K562 (cell line): ENCODE measurements at regions not wholly inside any gene's neighbourhood (a gene's known extent, or its start where the extent isn't known, plus 50 kb on each side); places are given as distances from the start of the nearest gene placed in this dataset.

ENCODE experiments used
- ATAC-seq: fragments of 200-7000 bp; cut with Tn5 transposase; 3 replicates; pipeline ENCODE4 v1.9.1; 2020; ENCODE audit warnings: moderate library complexity
- BruUV-seq: library from RNA; stranded (reverse); fragments of 400-500 nt; replicated peaks from 2 replicates; lab custom pipeline; 2021; lab: Mats Ljungman, UMichigan
- CTCF ChIA-PET: fragments of 300-600 bp; formaldehyde crosslinking; extraction: SDS; loops from one replicate; lab custom pipeline; 2021; ENCODE audit warnings: low intra/inter-chr PET ratio; lab: Yijun Ruan, JAX
- POLR2A ChIA-PET: fragments of 300-600, 350-650 bp; sonication (Branson Sonifier 250); formaldehyde crosslinking; extraction: SDS; loops from one replicate; lab custom pipeline; 2021; ENCODE audit warnings: antibody characterized with exemption, inconsistent platforms; lab: Yijun Ruan, JAX
- DNase-seq, 4 experiments: peaks; one replicate each; pipeline versions ENCODE4 v3.0.0 to v3.0.0-alpha.2; 2011 to 2018; ENCODE audit warnings: low spot score in 3 of 4, mixed read lengths in 3 of 4; ENCODE audit errors: extremely low read depth in 1 of 4
- FAIRE-seq: peaks from 2 replicates; lab custom pipeline; 2011; peaks lifted over from hg19 to GRCh38; lab: Jason Lieb, UNC
- H2AFZ ChIP-seq: 2 replicates; pipeline ENCODE4 v1.6.0; 2011; ENCODE audit warnings: low read depth, low read length, control low read depth, inconsistent platforms
- H3K27ac ChIP-seq: fragments of 200-600 bp; 3 replicates; pipeline ENCODE4 v1.8.0; 2011; ENCODE audit warnings: low read depth, mild to moderate bottlenecking, control low read depth, inconsistent platforms, low read length, moderate library complexity, mixed read lengths; ENCODE audit errors: extremely low read depth
- H3K27me3 ChIP-seq, 2 experiments: fragments of 300-600 bp in 1 of 2; 2 replicates in 1 of 2; 3 replicates in 1 of 2; pipeline versions ENCODE4 v1.6.0 to v1.8.0; 2011; ENCODE audit warnings: inconsistent platforms in 2 of 2, low read length in 2 of 2, mild to moderate bottlenecking in 1 of 2, mixed read lengths in 1 of 2, moderate library complexity in 1 of 2; ENCODE audit not compliant: control insufficient read depth in 2 of 2, insufficient read depth in 2 of 2
- H3K36me3 ChIP-seq: fragments of 300-600 bp; 3 replicates; pipeline ENCODE4 v1.8.0; 2011; ENCODE audit warnings: mild to moderate bottlenecking, low read length, inconsistent platforms; ENCODE audit not compliant: control insufficient read depth, insufficient read depth
- H3K4me1 ChIP-seq, 2 experiments: fragments of 200-600 bp in 1 of 2; replicated peaks in 1 of 2; 2 replicates in 1 of 2; 3 replicates in 1 of 2; pipeline versions ENCODE4 v1.5.1 to v1.8.0; 2011; ENCODE audit warnings: inconsistent platforms in 2 of 2, low read length in 2 of 2, mild to moderate bottlenecking in 1 of 2, mixed read lengths in 1 of 2, moderate library complexity in 1 of 2; ENCODE audit not compliant: control insufficient read depth in 2 of 2, insufficient read depth in 2 of 2
- H3K4me2 ChIP-seq: 2 replicates; pipeline ENCODE4 v1.6.1; 2011; ENCODE audit warnings: low read length, control low read depth, inconsistent platforms, mixed read lengths; ENCODE audit not compliant: insufficient read depth
- H3K4me3 ChIP-seq: fragments of 200-600 bp; sonication (generic), shearing (Covaris generic); 2 replicates; pipeline ENCODE4 v1.5.1; 2016; ENCODE audit warnings: control low read depth, inconsistent platforms
- H3K79me2 ChIP-seq: fragments of 200-600 bp; 3 replicates; pipeline ENCODE4 v1.8.0; 2011; ENCODE audit warnings: low read length, inconsistent platforms; ENCODE audit not compliant: control insufficient read depth, insufficient read depth
- H3K9ac ChIP-seq, 2 experiments: 2 replicates each; pipeline versions ENCODE4 v1.6.0 to v1.6.1; 2011; ENCODE audit warnings: low read depth in 2 of 2, low read length in 2 of 2, control low read depth in 1 of 2, inconsistent platforms in 1 of 2, mild to moderate bottlenecking in 1 of 2, mixed read lengths in 1 of 2; ENCODE audit not compliant: insufficient read depth in 1 of 2
- H3K9me1 ChIP-seq: one replicate; pipeline ENCODE4 v1.6.0; 2011; ENCODE audit warnings: inconsistent platforms, mild to moderate bottlenecking, low read length, moderate library complexity; ENCODE audit not compliant: control insufficient read depth, insufficient read depth
- H3K9me3 ChIP-seq: replicated peaks from 2 replicates; pipeline ENCODE4 v1.5.1; 2011; ENCODE audit warnings: low read depth, low read length, inconsistent platforms; ENCODE audit not compliant: control insufficient read depth, insufficient read depth
- H4K20me1 ChIP-seq: replicated peaks from 2 replicates; pipeline ENCODE4 v1.6.1; 2011; ENCODE audit warnings: low read length, inconsistent platforms, mixed read lengths; ENCODE audit not compliant: control insufficient read depth, insufficient read depth
- CAMTA2 ChIP-seq: fragments of 250-450 bp; sonication (Bioruptor Pico); conservative IDR thresholded peaks from 2 replicates; pipeline ENCODE4 v1.5.1; 2022
- FOSL1 ChIP-seq: fragments of 200-800 bp; sonication (Bioruptor generic); conservative IDR thresholded peaks from 2 replicates; pipeline ENCODE4 v1.6.1; 2016; ENCODE audit warnings: missing genetic modification characterization, missing compliant biosample characterization
- FOXP1 ChIP-seq: sonication (generic); formaldehyde crosslinking; IDR thresholded peaks from 2 replicates; pipeline ENCODE4 v1.8.0; 2022; ENCODE audit warnings: mild to moderate bottlenecking, missing genetic modification reagents
- RCOR1 ChIP-seq, 2 experiments: IDR thresholded peaks; 2 replicates each; pipeline ENCODE4 v1.6.1; 2012; ENCODE audit warnings: low read depth in 2 of 2, low read length in 2 of 2, borderline replicate concordance in 1 of 2, improper control_type of control experiment in 1 of 2
- ZBTB8A ChIP-seq: fragments of 450-650 bp; IDR thresholded peaks from 2 replicates; pipeline ENCODE4 v1.6.1; 2018; ENCODE audit warnings: mild to moderate bottlenecking, moderate library complexity; ENCODE audit not compliant: partially characterized antibody
- WGBS: fragments of 100-300 bp; shearing (Covaris generic); methylation state at CpG from one replicate; pipeline ENCODE4 v1.1.6; 2016; ENCODE audit warnings: low coverage, mixed read lengths; ENCODE audit not compliant: insufficient coverage; ENCODE audit errors: missing lambda C conversion rate; 5-methylcytosine and 5-hydroxymethylcytosine counted together
- in situ Hi-C: fragments of 300-500 bp; cut with MboI; formaldehyde crosslinking; loops from 4 replicates; pipeline ENCODE4 v1.15.0; 2018; ENCODE audit warnings: inconsistent platforms, mixed read lengths
- intact Hi-C: fragments of 100-400 bp; cut with micrococcal nuclease; formaldehyde crosslinking; loops from 2 replicates; pipeline ENCODE4 v1.14.2; 2022
- TF ChIP-seq, protein P1 (sequence below): fragments of 250-450 bp; sonication (Bioruptor Pico); IDR thresholded peaks from 2 replicates; pipeline ENCODE4 v1.6.1; 2021; ENCODE audit warnings: mild to moderate bottlenecking
- TF ChIP-seq, protein P2 (sequence below), 2 experiments: fragments of 450-650 bp; IDR thresholded peaks; 2 replicates each; pipeline ENCODE4 v1.6.1; 2016; ENCODE audit warnings: mild to moderate bottlenecking in 2 of 2, borderline replicate concordance in 1 of 2, low read depth in 1 of 2, moderate library complexity in 1 of 2

DNA sequence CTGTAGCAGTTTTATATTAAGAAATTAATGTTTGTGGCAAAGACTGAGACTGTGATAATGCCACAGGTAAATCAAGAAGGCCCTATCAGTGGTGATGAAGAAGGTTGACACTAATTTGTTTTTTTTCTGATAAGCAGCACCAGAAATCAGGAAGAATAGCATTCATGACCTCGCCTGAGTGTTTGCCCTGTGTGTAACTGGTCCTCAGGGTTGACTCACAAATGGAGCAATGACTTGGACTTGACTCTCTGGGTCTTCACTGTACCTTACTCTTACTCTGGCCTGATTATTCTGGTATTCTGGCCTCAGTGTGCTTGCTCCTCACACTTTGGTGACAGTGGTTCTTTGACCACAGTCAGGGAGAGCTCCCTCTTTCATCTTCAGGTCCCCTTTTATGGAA is 243.9 kb downstream of the HAO1 start (continued):
- TF ChIP-seq FOXP1 (no peak), ZBTB8A (no peak), CAMTA2 (no peak), RCOR1 (IDR thresholded peaks at IDR 0.05; ENCODE audit: borderline replicate concordance in 1 of 2, low read depth in 2 of 2, low read length in 2 of 2) (no peak), FOSL1 (tag) (no peak)
- TF ChIP-seq, protein P1, sequence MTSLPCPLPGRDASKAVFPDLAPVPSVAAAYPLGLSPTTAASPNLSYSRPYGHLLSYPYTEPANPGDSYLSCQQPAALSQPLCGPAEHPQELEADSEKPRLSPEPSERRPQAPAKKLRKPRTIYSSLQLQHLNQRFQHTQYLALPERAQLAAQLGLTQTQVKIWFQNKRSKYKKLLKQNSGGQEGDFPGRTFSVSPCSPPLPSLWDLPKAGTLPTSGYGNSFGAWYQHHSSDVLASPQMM (CRISPR knock-in tag), result no peak
- TF ChIP-seq, all 486 proteins: peak for 0

DNA sequence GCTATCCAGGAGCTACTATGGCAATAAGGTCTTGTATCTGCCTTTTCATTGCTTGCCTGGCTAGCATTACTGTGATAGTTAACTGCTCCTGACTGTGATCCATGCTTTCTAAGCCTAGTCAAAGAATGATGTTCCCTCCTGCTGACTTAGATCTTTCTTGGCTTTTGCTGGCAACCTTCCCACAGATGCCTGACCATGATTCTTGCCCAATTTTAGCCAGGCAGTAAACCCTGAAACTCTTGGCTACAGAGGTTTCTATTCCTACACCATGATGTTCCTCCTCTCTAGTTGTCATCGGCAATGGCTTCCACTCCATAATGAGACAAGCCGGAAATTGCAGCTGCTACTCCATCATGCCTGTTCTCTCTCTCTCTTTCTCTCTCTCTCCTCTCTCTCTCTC is 238.1 kb downstream of the HAO1 start:
- POLR2A ChIA-PET, result no interaction called here
- no peaks in the 10 kb centered on the region for H3K27me3 ChIP-seq
- BruUV-seq, result no TSS peak
- H3K9me3 ChIP-seq, result no peaks in the 10 kb centered on the region
- H4K20me1 ChIP-seq, result no peaks in the 10 kb centered on the region
- CTCF ChIA-PET, result no interaction called here
- TF ChIP-seq, protein P2, sequence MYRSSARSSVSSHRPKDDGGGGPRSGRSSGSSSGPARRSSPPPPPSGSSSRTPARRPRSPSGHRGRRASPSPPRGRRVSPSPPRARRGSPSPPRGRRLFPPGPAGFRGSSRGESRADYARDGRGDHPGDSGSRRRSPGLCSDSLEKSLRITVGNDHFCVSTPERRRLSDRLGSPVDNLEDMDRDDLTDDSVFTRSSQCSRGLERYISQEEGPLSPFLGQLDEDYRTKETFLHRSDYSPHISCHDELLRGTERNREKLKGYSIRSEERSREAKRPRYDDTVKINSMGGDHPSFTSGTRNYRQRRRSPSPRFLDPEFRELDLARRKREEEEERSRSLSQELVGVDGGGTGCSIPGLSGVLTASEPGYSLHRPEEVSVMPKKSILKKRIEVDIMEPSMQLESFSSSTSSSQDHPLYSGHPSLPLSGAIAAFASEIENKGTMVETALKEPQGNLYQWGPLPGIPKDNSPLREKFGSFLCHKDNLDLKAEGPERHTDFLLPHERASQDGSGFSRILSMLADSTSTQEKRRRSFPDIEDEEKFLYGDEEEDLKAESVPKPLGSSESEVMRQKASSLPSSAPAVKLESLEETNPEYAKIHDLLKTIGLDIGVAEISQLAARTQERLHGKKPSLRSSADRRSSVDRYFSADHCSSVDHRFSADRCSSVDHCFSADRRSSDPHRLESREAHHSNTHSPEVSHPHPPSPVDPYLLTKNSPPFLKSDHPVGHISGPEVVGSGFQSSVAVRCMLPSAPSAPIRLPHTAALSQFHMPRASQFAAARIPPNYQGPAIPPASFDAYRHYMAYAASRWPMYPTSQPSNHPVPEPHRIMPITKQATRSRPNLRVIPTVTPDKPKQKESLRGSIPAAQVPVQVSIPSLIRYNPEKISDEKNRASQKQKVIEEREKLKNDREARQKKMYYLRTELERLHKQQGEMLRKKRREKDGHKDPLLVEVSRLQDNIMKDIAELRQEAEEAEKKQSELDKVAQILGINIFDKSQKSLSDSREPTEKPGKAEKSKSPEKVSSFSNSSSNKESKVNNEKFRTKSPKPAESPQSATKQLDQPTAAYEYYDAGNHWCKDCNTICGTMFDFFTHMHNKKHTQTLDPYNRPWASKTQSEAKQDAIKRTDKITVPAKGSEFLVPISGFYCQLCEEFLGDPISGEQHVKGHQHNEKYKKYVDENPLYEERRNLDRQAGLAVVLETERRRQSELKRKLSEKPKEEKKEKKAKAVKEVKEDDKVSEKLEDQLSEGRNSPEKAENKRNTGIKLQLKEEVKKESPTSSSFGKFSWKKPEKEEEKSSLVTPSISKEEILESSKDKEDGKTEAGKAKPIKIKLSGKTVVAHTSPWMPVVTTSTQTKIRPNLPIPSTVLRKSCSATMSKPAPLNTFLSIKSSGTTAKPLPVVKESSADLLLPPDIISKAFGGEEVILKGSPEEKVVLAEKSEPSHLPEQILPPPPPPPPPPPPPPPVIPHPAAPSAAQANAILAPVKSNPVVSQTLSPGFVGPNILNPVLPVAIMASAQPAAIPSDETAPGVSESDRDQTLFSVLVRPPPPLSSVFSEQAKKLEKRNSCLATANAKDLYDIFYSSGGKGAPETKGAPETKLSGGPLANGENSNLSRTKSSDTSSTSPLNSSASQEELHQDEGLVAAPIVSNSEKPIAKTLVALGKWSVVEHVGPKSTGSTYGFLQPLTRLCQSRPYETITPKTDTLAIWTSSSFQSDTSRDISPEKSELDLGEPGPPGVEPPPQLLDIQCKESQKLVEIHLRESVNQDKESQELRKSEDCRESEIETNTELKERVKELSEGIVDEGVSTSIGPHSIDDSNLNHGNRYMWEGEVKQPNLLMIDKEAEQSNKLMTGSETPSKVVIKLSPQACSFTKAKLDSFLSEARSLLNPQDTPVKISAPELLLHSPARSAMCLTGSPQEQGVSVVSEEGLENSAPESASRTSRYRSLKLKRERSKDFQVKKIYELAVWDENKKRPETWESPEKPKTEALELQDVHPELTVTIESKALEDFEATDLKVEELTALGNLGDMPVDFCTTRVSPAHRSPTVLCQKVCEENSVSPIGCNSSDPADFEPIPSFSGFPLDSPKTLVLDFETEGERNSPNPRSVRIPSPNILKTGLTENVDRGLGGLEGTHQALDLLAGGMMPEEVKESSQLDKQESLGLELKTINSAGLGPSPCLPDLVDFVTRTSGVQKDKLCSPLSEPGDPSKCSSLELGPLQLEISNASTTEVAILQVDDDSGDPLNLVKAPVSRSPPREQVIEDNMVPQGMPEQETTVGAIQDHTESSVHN (IDR thresholded peaks at IDR 0.05; ENCODE audit: borderline replicate concordance in 1 of 2, low read depth in 1 of 2), result no peak
- TF ChIP-seq, all 486 proteins: peak for 0
- no peak overlapping the region for H2AFZ ChIP-seq
- no peaks in the 10 kb centered on the region for H3K4me1 ChIP-seq
- no peak overlapping the region for H3K4me2 ChIP-seq
- H3K9ac ChIP-seq, result no peak overlapping the region
- H3K79me2 ChIP-seq, result no peaks in the 10 kb centered on the region
- H3K9me1 ChIP-seq, result no peaks in the 10 kb centered on the region
- in situ Hi-C loops (no loop called here), intact Hi-C loops (no loop called here)
- 0% methylated on average over 1 of the region's 2 CpGs for WGBS
- no peak for ATAC-seq
- no peak for FAIRE-seq
- no peak overlapping the region for H3K4me3 ChIP-seq
- no peak for DNase-seq
- no peak overlapping the region for H3K27ac ChIP-seq
- H3K36me3 ChIP-seq, result no peaks in the 10 kb centered on the region
